ENCODE measurements at regions not wholly inside any gene's neighbourhood (a gene's known extent, or its start where the extent isn't known, plus 50 kb on each side); places are given as distances from the start of the nearest gene placed in this dataset.
"Not testable (repeated sequence)": the region's sequence is repeated elsewhere in the genome, so short reads cannot be mapped to it uniquely, and the experiment has no call there.

DNA sequence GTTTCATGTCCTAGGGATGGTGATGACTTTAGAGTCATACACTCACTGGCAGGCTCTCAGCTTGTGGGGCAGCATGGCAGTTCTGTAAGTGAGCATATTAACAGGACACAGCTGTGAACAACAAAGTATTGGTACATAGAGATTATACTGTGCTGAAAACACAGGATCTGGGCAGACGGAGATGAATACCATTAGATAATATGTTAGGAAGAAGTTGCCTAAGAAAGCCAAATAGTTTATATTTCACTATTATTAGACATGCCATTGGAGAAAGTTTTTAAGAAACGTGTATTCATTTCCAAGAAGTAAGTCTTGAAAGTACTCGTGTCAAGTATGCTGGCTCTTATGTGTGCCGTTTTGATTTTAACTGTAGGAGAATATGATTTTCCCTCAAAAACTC is 274.5 kb downstream of the INHBA start:
- no peak for DNase-seq (ENCODE audit: low spot score)

- DNase-seq (ENCODE audit: low spot score), result peak; percentile 29
These were observed 277.0 kb downstream of the INHBA start for GRCh38 chr7:41425926-41426325.

DNA sequence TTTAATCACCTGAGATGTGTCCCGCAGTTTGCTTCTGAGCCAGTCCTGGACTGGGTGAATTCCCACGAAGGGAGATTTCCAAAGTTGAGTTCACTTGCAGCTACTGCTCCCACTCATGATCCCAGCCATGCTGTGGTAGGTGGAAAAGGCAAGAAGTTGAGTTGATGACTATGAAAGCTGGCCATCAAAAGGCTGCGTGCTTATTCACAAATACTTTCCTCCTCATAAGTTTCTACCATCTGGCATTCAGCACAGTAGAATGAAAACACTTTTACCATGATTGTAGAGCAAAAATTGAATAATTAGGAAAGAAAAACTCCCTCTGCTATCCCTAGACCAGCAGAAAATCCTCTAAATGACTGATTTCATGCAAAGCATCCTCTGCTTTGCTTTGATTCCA is 281.8 kb downstream of the INHBA start:
- DNase-seq (ENCODE audit: low spot score), result no peak

- DNase-seq (ENCODE audit: low spot score), result no peak
These were observed 282.5 kb downstream of the INHBA start for GRCh38 chr7:41420421-41420820.

DNA sequence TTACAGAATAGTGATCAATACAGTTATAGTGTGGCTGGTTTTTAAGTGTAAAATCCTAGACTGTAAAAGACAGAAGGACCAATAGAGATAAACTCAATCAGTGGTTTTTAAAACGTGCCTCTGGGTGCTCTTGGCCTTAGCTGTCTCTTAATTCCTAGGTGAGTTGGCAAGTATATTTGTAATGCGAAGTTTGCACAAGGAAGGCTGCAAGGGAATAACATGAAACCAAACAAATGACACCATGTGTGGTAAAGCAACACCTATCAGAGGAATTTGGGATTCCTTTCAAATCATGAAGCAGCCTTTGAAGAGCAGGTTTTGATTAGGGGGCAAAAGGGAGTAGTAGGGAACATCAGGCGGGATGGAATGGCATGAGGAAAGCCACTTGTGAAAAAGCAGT is 284.6 kb downstream of the INHBA start:
- peak; percentile 31 for DNase-seq (ENCODE audit: low spot score)

DNA sequence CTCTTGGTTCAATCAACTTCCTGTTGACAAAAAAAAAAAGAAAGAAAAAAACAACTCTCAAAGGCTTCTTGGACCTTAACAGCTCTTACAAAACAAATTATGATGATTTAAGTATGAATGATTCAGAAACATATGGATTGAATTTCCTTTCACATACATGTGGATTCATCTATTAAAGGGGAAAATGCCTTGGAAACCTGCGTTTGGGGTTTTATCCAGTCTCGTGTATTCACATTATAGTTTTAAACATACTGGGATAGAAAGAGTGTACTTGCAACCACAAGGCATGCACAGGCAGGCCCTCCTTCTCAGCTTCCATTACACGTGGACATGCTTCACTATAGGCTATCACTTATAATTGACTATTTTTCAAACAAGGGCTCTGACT is 286.7 kb downstream of the INHBA start:
- no peak for DNase-seq (ENCODE audit: low spot score)

GRCh38 chr7:41415471-41416207 is 287.3 kb downstream of the INHBA start:
- no peak for DNase-seq (ENCODE audit: low spot score)

DNA sequence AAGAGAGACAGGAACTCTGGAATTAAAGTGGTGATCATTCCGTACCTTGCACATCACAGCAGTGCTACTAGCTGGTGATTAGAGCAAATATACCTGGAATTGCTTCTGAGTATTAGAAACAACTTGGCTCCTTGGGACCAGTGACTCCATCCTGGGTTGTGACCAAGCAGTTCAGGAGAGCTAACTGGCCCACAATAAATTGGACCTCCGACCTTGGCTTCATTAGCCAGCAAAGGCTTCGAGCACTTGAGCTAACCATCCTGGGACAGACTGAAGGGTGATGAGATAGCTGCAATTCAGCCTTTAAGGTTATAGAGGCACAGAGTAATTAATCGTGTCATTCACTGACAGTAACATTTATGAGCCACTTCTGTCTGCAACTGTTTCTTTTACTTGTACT is 287.8 kb downstream of the INHBA start:
- DNase-seq (ENCODE audit: low spot score), result no peak

GRCh38 chr7:41404375-41405074 is 298.4 kb downstream of the INHBA start:
- no peak for DNase-seq (ENCODE audit: low spot score)

GRCh38 chr7:41403291-41403690 is 299.6 kb downstream of the INHBA start:
- no peak for DNase-seq (ENCODE audit: low spot score)

DNA sequence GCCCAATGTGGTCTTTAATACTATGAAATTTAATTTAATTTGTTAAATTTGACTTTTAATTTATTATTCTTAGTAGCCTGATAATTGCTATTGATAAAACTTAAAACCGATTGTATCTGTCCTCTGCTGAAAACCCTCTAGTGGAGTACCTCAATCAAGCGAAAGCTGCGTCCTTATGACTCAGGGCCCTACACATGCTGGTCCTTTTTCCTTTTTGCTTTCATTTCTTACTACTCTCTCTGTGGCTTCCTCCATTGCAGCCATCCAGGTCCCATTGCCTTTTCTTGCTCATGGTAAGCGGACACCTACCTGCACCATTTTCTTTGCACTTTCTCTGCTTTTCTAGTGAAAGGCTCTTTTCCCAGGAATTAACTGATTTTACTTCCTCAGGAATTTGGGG is 301.1 kb downstream of the INHBA start:
- DNase-seq (ENCODE audit: low spot score), result no peak

DNA sequence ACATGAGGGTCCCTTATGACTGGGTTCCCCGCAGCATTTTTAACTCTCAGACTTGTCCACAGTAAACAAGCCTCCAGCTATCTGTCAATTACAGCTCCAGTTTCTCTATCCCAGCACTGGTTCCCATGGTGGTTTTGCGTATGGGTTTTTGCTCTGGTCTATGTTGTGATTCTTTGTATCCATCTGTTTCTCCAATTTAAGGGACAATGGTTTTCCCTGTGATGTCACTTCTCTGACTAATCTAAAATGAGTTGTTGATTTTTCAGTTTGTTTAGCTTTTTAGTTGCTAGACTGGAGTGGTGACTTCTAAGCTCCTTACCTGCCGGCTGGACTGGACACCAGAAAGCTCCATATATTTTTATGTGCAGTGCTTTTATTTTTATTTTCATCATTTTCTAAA is 303.7 kb downstream of the INHBA start:
- DNase-seq (ENCODE audit: low spot score), result no peak

- DNase-seq (ENCODE audit: low spot score), result no peak
These were observed 311.1 kb downstream of the INHBA start for GRCh38 chr7:41391818-41392217.

DNA sequence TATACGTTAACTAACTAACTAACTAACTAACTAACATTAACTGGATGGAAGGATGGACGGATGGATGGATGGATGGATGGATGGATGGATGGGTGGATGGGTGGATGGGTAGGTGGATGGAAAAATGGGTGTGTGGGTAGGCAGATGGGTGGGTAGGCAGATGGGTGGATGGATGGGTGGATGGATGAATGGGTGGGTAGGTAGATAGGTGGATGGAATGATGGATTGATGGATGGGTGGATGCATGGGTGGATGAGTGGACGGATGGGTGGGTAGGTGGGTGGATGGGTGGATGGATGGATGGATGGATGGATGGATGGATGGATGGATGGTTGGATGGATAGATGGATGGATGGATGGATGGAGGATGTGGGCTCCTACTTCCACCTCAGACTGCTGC is 314.0 kb downstream of the INHBA start:
- DNase-seq (ENCODE audit: low spot score), result not testable (repeated sequence)

DNA sequence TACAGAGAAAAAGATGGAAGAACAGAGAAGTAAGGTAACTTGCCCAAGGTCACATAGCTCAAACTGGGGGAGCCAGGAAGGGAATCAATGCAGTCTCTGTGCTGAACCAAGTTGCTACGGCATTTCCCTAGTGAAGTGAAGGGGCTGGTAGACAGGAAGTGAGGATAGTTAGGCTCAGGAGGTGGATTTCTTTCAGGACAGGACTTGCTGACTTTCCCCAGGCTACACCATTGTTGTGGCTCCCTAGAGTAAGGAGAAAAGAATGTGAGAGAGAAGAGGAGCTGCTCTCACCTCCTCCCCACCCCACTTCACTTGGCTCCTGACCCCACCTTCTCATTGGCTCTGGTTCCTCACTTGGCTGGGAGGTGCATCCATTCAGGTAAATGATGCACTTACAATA is 316.9 kb downstream of the INHBA start:
- no peak for DNase-seq (ENCODE audit: low spot score)

DNA sequence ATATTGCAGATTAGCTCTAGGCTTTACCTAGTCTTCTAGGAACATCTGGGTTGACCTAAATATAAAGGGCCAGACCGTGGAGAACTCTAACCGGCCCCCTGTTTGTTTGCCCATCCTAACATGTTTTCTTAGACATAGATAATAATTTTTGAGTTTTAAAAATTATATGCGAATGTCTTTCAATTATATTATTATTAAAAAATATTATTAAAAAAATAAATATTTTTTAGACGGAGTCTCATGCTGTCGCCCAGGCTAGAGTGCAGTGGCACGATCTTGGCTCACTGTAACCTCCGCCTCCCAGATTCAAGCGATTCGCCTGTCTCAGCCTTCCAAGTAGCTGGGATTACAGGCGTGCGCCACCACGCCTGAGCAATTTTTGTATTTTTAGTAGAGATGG is 318.5 kb downstream of the INHBA start:
- DNase-seq (ENCODE audit: low spot score), result no peak

DNA sequence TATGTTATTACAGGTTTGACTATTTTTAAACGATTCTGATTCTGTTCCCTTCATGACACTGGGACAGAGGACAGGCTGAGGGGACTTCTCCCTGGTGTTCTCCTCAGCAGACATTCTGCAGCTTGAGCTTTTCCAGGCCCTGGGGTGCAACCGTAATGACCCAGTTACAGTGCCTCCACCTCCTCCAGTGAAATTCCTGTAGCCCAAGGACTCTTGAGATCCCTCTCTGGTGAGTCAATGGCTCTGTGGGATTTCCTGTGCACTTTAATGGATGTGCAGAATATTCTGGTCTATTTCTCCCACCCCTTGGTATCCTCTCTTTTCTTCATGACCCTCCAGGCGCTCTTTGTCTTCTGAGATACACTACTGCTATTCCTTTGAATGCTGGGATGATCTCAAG is 319.3 kb downstream of the INHBA start:
- DNase-seq (ENCODE audit: low spot score), result no peak

- no peak for DNase-seq (ENCODE audit: low spot score)
These were observed 324.7 kb downstream of the INHBA start for GRCh38 chr7:41378156-41378555.

GRCh38 chr7:41375582-41375981 is 327.3 kb downstream of the INHBA start:
- no peak for DNase-seq (ENCODE audit: low spot score)

DNA sequence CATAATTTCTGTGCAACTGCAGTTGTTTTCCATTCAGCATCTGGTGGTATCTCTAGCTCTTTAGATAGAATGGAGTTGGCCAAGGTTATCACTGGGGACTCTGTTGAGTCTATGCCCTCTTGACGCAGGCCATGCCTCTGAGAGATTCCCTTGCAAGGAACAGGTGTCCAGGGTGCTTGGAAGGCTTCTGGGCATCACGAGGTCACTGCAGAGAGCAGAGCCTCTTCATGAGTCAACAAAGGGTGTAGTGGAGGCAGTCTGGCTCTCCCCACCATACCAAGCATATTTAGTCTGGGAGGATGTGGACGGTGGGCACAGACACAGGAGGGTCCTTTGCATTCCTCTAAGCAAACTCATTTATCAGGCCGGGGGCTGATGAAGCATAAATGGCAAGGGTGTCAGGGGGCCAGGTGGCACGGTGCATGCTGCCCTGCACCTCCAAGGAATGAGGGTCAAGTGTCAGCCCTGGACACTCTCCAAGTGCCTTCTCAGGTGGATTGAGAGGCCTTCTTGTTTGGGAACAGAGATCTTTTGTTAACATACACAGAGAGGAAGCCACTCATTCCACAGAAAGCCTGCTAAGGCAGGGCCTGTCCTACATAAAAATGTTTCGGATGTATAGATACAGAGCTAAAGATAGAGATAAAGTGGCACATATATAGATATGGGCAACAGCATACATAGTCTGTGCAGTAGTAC is 328.6 kb downstream of the INHBA start:
- DNase-seq (ENCODE audit: low spot score), result no peak

DNA sequence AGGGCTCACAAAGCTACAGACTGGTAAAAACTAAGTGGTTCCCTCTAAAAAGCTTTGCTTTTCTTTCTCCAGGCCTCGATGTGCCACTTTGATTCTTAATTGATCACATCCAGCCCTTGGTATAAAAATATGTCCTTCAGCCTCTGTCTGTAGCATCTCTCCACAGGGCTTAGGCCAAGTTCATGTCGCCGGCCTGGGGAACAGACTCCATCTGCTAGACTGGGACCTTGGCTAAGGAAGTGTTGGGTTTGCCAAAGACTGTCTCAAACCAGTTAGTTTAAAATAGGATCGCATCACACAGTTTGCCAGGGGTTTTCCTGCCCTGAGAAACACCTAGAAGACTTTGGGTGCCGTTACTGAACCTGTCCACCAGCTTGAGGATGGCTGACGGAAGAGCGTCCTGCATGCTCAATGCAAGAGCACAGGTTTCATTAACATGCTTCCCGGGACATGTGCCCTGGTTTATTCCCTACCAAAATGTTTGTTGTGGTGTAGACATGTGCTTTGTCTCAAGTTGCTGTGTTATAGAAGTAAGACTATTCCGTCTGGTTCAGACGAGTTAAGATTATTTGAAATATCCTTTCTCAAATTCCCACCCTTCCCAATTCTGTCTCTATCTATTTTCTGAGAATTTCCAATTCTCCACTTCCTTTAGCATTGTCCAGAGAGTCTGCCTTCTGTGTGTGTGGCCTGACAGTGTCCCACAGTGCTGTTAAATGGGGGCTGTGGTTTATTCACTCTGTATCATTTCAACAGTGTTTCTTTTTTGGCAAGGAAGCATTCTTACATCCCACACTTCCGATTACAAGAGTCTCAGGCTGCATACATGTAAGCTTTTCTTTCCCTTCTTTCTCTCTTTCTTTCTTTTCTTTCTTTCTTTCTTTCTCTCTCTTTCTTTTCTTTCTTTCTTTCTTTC is 334.7 kb downstream of the INHBA start:
- no peak for DNase-seq (ENCODE audit: low spot score)

GRCh38 chr7:41351091-41351490 is 351.8 kb downstream of the INHBA start:
- no peak for DNase-seq (ENCODE audit: low spot score)

Measured in SW480 (cell line).